Iris pigment epithelial cell (primary cell): ENCODE measurements at regions not wholly inside any gene's neighbourhood (a gene's known extent, or its start where the extent isn't known, plus 50 kb on each side); places are given as distances from the start of the nearest gene placed in this dataset.

ENCODE experiments used
- DNase-seq: peaks from one replicate; pipeline ENCODE4 v3.0.0-alpha.2; 2011; ENCODE audit warnings: low read depth

GRCh38 chr6:169082817-169083507 is 170.7 kb downstream of the THBS2 start:
- no peak for DNase-seq

DNA sequence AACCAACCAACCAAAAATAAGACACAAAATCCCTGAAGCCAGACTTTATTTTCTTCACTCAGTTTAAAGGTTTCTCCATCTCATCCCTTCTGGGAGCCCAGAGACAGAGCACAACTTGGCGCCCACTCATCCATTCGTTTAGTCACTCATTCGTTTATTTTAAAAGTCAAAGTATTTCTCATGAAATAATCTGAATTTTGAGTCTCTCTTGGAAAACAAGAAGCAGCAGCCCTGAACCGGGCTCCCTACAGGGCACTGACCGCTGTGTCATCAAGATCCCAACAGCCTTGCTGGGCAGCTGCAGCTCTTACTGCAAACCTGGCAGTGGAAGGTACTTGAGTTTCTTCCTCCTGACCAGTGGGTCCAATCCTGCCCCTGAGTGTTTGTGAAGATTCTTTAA is 171.6 kb downstream of the THBS2 start:
- DNase-seq, result no peak

DNA sequence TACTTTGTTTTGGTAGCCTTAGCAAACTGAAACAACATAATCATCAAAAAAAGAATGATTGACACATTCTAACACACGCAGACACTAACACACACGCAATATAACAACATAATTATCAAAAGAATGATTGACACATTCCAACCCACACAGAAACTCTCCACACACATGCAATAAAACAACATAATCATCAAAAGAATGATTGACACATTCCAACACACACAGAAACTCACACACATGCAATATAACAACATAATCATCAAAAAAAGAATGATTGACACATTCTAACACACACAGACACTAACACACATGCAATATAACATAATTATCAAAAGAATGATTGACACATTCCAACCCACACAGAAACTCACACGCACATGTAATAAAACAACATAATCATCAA is 172.4 kb downstream of the THBS2 start:
- no peak for DNase-seq

DNA sequence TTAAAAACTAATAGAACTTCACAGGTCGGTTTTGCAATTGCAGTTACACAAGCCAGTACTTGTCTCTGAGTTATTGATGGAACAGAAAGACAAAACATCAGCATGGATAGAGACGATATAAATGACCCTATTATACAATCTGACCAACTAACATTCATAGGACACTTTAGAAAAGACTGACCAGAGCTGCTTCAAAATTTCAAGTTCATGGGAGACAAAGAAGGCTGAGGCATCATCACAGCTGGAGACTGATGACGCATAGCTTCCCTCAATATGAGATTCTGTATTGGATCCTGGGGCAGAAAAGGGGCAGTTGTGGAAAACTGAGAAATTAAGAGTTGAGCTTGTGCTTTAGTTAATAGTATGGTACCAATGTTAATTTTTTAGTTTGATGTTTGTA is 174.0 kb downstream of the THBS2 start:
- no peak for DNase-seq

DNA sequence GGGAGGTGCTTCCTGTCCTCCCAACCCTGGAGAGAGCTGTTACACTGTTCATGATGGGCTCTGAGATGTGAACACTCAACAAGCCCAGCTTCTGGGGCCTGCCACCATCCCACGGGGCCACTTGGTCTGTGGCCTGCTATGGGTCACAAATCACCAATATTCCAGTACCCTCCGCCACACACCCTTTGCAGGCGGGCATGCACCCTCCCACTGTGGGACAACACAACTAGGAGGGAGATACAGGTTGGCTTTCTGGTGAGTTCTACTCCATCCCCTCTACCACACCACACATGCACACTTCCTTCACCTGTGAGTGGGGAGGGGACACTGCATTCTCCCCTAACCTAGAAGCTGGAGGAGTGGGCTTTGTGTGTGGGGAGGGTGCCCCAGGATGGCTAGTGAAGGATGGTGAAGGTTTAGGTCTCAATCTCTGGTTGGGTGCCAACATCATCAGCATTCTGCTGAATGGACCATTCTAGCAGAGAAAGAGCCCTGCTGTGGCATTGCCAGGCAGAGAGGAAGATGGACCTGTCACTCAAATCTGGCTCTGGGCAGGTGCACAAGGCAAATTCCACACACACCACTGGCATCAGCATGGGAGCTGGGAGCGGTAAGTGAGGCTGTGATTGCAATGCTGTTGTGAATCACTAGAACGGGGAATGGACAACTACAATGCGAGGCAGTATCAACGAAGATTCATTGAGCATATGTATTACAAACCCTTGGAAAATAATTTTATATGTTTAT is 175.1 kb downstream of the THBS2 start:
- DNase-seq, result no peak

DNA sequence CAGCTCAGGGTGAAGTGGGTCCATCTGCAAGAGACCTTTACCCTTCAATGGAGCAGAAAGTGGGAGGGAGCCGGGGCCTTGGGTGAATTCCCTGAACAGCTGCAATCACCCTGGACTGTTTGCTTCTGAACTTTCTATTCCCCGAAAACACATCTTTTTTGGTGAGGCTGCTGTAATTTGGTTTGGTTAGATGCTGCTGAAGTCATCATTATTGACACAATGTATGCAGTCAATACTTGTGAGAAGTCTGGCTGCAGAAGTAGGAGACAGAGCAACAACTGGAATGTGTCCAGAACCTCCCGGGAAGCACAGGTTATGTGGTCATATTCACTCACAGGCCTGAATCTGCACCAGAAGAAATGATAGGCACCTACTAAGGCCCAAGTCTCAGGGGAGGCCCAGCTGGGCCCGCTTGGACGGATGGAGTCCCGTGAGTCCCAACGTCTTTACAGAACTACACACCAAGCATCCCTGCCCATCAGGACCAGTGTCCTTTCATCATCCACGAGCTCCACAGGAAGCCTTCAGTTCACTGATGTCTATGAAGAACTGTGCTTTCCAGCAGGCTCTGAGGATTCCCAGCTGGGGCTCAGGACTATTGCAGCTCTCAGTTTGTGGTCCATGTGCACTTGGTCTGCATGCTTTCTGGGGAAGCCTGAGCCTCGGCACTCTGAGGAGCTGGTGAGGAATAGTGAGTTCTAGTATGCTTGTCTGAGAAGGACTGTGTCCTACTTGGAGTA is 177.6 kb downstream of the THBS2 start:
- peak; percentile 38 for DNase-seq

- DNase-seq, result peak; percentile 96
Observed at GRCh38 chr6:169075211-169075914, 178.3 kb downstream of the THBS2 start.

DNA sequence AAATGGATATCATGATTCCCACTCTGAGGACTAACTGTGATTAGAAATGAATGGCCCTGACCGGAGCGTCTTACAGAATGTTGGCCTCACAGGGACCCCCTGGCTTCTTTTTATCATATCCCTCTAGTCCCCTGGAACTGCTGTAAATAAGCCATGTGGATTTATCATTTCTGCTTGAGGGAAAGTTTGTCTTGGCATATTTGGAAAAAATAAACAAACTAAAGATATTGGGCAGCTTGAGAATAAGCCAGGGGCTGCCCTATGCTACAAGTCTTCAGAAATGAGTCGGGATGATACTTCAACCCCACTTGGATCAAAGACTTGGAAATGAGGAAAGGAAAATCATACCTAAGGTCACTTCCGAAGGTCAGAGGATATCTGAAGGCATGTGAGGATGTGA is 179.1 kb downstream of the THBS2 start:
- DNase-seq, result peak; percentile 40

DNA sequence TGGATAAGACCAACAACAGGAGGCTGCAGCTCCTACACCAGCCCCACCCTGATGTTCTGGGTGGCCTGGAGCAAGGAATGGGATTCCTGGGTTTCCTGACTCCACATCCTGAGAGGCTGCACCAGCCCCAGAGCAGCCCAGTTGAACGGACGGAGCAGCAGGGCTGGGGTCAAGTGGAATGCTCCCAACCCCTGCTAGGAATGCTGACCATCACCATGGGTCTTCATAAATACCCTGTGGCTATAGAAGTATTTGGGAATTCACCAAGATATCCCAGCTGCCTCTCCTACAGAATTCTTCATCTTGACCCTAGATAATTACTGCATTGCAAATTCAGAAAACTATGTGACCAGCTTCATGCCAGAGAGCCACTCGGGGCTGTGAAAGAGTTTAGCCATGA is 180.3 kb downstream of the THBS2 start:
- peak; percentile 77 for DNase-seq

DNA sequence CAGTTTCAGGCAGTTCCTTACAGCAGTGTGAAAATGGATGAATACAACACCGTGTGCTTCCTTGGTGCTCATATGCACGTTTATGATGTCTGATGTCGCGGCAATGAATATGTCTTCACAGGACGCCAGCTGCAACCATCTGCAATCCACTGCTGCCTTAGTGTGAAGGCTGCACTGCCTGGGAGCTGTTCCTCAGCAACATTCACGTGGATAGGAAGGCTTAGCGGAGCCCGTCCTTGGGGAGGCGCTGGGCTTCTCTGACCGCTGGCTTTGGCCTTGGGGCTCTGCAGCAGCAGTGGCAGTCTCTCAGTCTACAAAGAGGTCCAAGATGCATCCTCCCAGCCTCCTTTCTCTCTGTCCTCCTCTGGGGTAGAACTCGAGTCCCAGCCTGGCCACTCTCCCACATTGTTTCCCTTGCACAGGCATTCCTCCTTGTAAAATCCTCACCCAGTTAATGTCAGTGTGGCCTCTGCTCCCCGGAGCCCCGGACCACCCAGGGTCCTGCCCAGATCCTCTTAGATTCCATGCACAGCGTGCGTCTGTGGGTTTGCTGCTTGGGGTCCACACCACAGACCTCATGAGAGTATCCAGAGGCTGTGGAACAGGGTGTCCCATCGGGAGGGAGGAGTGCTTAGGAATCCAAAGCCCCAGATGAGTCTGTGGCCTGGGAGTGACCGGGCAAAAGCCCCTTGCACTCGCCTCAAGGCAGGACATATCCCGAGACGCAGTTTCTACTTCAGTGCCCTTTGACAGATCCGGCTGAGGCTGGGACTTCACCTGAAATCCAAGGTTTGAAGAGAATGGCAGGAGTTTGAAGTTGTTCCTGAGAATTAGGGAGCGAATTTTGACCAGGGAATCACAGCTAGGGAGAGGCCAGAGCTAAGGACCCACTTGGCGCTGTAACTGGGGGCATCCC is 181.3 kb downstream of the THBS2 start:
- DNase-seq, result no peak

- no peak for DNase-seq
Observed at GRCh38 chr6:169071394-169071793, 182.3 kb downstream of the THBS2 start.

DNA sequence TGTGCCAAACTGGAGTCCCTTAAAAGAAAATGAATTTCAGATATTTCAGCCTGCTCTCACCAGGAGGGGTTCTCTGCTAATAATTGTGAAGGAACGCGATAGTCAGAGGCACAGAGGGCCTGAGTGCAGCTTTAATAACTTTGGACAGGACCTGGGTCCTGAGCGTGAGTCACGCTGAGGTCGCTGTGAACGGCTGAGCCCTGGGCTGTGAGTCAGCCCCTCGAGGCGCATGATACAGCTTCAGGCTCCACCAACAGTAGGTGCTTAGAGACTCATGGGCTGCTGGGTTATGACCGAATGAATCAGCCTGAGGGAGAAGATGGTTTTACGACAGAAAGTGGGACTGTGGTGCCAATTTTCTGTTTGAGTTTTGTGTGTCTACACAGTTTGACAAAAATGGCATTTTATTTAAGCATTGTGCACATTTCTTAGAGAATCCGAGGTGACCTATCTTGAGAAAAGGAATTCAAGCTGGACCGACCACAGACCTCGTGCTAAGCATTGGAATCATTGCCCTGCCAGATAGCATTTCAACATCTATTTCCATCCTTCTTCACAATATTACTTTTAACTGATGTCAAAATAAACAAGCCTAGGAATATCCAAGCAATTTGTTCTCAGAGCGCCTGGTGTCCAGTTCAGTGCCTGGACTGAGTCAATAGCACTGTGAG is 183.0 kb downstream of the THBS2 start:
- peak; percentile 100 for DNase-seq

GRCh38 chr6:169069356-169069755 is 184.3 kb downstream of the THBS2 start:
- peak; percentile 34 for DNase-seq

- no peak for DNase-seq
Observed at GRCh38 chr6:169064194-169064593, 189.5 kb downstream of the THBS2 start.

GRCh38 chr6:169062272-169062671 is 191.4 kb downstream of the THBS2 start:
- DNase-seq, result no peak

DNA sequence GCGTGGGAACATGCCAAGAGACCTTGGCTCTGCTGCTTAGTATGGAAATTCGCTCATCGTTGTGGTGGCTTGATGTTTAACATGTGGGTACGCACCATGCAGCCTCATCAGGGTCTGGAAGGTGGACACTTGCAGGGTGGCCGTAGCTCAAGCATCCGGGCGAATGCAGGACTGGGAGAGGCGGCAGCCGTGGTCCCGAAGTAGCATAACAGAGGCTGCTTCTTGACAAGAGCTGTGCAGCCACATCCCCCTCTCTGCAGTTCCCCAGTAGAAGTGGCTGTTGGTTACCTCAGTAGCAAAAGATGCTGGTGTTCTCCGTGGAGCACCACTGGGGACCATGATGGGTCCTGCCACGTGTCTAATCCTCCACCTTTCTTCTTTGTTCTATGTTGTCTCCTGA is 195.0 kb downstream of the THBS2 start:
- no peak for DNase-seq

GRCh38 chr6:169052462-169052861 is 201.2 kb downstream of the THBS2 start:
- no peak for DNase-seq

GRCh38 chr6:169051371-169051770 is 202.3 kb downstream of the THBS2 start:
- DNase-seq, result no peak

DNA sequence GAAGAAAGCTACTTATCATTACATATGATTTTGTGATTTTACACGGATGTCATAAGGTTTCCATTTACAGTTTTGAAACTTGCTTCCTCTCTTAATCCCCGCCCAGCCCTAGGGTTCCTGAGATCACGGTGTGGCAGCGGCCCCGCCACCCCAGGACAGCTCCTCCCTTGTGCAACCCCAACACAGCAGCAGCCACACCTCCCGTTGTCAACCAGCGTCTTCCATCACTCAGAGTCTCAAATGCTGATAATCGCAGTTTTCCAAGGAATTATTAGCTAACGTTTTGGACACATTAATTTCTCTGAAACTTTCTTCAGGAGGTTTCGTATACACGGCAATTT is 204.8 kb downstream of the THBS2 start:
- no peak for DNase-seq

- DNase-seq, result no peak
Observed at GRCh38 chr6:169048185-169048864, 205.3 kb downstream of the THBS2 start.
